ENCODE measurements at regions not wholly inside any gene's neighbourhood (a gene's known extent, or its start where the extent isn't known, plus 50 kb on each side); places are given as distances from the start of the nearest gene placed in this dataset.

DNA sequence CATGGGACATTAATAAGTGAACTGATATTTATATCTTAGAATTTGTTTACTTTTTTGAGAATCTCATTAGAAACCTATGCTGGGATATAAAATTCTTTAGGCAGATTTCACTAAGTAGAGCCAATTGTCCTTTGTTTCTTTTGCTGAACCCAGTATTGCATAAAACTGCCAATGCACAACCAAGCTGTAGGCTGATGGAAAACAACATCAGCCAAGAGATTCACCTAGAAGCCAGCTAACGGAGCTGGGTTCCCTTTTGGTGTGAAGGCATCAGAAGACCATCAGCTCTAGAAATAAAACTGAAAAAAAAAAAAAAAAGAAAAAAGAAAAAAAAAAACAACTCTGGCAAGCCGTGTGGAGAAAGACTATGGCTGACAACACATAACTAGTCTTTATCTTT, 328.2 kb upstream of the PDE3A start:
- Histone ChIP-seq H3K9ac (ENCODE audit: low read length) (no peak overlapping the region), H3K36me3 (ENCODE audit: insufficient read depth, low read length) (no peaks in the 10 kb centered on the region), H3K9me3 (ENCODE audit: low read length) (no peaks in the 10 kb centered on the region), H3K4me1 (ENCODE audit: insufficient read depth, low read length) (peaks cover 24% of the 10 kb centered on the region), H3K4me3 (ENCODE audit: low read depth in 1 of 2, low read length in 2 of 2) (no peak overlapping the region), H3K27me3 (ENCODE audit: control insufficient read depth in 1 of 2, insufficient read depth in 2 of 2, low read length in 2 of 2) (no peaks in the 10 kb centered on the region), H3K27ac (ENCODE audit: low read depth, low read length) (no peak overlapping the region)

DNA sequence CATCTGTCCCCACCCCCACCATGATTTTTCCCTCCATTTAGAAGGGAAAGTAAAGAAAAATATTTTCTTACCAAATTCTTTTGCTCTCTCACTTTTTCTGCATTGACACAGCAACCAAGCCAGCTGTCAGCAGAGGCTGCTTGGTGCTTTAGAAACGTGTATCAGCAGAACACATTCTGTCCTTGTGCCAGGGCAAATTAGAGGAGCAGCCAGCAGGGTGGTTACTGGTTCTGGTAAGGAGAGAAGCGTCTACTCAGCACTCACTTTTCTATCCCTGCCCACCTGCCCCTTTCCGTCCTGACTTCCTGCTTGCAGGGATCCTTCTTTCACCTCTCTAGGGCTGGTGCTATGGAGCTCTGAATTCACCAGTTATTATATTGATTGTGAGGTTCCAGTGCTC, 327.5 kb upstream of the PDE3A start:
- no peaks in the 10 kb centered on the region for H3K9me3 ChIP-seq (ENCODE audit: low read length)
- H3K9ac ChIP-seq (ENCODE audit: low read length): no peak overlapping the region
- H3K4me3 ChIP-seq (ENCODE audit: low read depth in 1 of 2, low read length in 2 of 2): no peak overlapping the region
- H3K27ac ChIP-seq (ENCODE audit: low read depth, low read length): no peak overlapping the region
- peaks cover 24% of the 10 kb centered on the region for H3K4me1 ChIP-seq (ENCODE audit: insufficient read depth, low read length)
- no peaks in the 10 kb centered on the region for H3K36me3 ChIP-seq (ENCODE audit: insufficient read depth, low read length)
- no peaks in the 10 kb centered on the region for H3K27me3 ChIP-seq (ENCODE audit: control insufficient read depth in 1 of 2, insufficient read depth in 2 of 2, low read length in 2 of 2)

DNA sequence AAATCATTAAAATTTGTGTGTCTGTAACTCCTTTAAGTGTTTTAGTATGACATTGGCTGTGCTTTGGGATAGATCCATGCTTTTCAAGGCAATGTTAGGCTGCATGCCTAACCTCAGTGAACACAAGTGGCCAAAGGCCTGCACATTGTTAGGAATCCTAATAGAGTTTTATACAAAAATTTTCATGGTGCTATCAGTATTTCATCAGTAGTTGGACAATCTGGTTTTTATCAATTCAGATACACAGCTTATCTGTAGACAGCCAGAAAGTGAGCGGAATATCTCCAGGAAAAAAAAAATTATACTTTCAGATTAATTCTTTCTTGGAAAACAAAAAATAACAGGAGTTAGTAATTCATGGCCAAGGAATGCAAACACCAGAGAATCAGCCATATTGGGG, 324.0 kb upstream of the PDE3A start:
- Histone ChIP-seq H3K27ac (ENCODE audit: low read depth, low read length) (no peak overlapping the region), H3K27me3 (ENCODE audit: control insufficient read depth in 1 of 2, insufficient read depth in 2 of 2, low read length in 2 of 2) (no peaks in the 10 kb centered on the region)

DNA sequence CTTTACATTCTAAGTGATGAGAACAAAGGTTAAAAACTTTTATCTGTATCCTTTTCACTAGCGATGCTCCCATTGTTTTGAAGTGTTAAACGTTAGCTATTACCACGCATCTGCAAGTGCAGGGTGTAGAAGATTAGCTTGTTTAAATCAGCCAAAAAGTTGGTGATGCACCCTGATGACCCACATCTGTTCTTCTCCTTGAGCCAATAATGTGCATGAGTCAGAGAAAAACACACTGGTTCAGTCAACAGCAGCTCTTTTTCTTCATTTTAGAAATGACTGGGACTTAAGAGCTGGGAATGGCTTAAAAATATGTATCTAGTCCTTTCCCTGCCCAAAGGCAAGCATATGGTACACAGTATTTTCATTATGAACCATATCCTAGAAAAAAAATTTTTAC, 323.5 kb upstream of the PDE3A start:
- no peaks in the 10 kb centered on the region for H3K9me3 ChIP-seq (ENCODE audit: low read length)
- H3K27me3 ChIP-seq (ENCODE audit: control insufficient read depth in 1 of 2, insufficient read depth in 2 of 2, low read length in 2 of 2): no peaks in the 10 kb centered on the region
- peaks cover 23% of the 10 kb centered on the region for H3K4me1 ChIP-seq (ENCODE audit: insufficient read depth, low read length)
- no peak overlapping the region for H3K4me3 ChIP-seq (ENCODE audit: low read depth in 1 of 2, low read length in 2 of 2)
- no peak overlapping the region for H3K9ac ChIP-seq (ENCODE audit: low read length)
- H3K36me3 ChIP-seq (ENCODE audit: insufficient read depth, low read length): no peaks in the 10 kb centered on the region
- H3K27ac ChIP-seq (ENCODE audit: low read depth, low read length): no peak overlapping the region

More for the DNA sequence above, 324.0 kb upstream of the PDE3A start:
- peaks cover 24% of the 10 kb centered on the region for H3K4me1 ChIP-seq (ENCODE audit: insufficient read depth, low read length)
- H3K4me3 ChIP-seq (ENCODE audit: low read depth in 1 of 2, low read length in 2 of 2): no peak overlapping the region
- no peaks in the 10 kb centered on the region for H3K9me3 ChIP-seq (ENCODE audit: low read length)
- no peak overlapping the region for H3K9ac ChIP-seq (ENCODE audit: low read length)
- no peaks in the 10 kb centered on the region for H3K36me3 ChIP-seq (ENCODE audit: insufficient read depth, low read length)

DNA sequence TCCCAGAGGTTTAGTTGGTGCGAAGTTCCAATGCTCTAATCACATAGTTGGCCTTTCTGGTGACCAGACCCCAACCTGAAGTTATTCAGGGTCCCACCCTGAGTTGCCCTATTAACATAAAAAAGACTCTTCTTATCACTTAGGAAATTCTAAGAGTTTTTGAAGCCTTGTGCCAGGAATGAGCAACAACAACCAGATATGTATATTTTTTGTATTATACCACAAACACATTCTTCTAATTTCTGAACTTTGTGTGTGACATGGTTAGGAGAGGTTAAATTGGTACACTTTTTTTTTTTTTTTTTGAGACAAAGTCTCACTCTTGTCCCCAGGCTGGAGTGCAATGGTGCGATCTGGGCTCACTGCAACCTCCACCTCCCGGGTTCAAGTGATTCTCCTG, 320.4 kb upstream of the PDE3A start:
- H3K27me3 ChIP-seq (ENCODE audit: control insufficient read depth in 1 of 2, insufficient read depth in 2 of 2, low read length in 2 of 2): no peaks in the 10 kb centered on the region
- peaks cover 6% of the 10 kb centered on the region for H3K4me1 ChIP-seq (ENCODE audit: insufficient read depth, low read length)
- H3K9ac ChIP-seq (ENCODE audit: low read length): no peak overlapping the region
- H3K9me3 ChIP-seq (ENCODE audit: low read length): no peaks in the 10 kb centered on the region
- no peaks in the 10 kb centered on the region for H3K36me3 ChIP-seq (ENCODE audit: insufficient read depth, low read length)
- H3K27ac ChIP-seq (ENCODE audit: low read depth, low read length): no peak overlapping the region
- no peak overlapping the region for H3K4me3 ChIP-seq (ENCODE audit: low read depth in 1 of 2, low read length in 2 of 2)

DNA sequence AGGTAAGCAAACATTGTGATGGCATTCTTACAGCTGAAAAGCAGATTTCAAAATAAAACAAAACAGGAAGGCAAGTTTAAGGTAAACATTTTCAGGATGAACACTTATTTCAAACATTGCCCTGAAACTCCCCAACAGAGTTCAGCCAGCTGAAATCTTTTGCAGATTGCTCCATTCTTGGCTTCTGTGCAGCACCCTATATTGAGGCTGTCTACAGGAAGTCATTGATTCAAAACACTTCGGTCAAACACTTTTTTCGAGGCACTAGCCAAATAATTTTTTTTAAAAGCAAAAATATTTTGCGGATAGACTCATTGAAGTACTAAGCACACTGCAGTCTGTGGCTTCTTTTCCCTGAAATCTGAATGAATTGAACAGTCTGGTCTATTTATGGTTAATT, 318.1 kb upstream of the PDE3A start:
- H3K27me3 ChIP-seq (ENCODE audit: control insufficient read depth in 1 of 2, insufficient read depth in 2 of 2, low read length in 2 of 2): no peaks in the 10 kb centered on the region
- no peak overlapping the region for H3K4me3 ChIP-seq (ENCODE audit: low read depth in 1 of 2, low read length in 2 of 2)
- no peak overlapping the region for H3K27ac ChIP-seq (ENCODE audit: low read depth, low read length)
- H3K9ac ChIP-seq (ENCODE audit: low read length): no peak overlapping the region
- H3K9me3 ChIP-seq (ENCODE audit: low read length): no peaks in the 10 kb centered on the region
- H3K4me1 ChIP-seq (ENCODE audit: insufficient read depth, low read length): no peaks in the 10 kb centered on the region
- no peaks in the 10 kb centered on the region for H3K36me3 ChIP-seq (ENCODE audit: insufficient read depth, low read length)

DNA sequence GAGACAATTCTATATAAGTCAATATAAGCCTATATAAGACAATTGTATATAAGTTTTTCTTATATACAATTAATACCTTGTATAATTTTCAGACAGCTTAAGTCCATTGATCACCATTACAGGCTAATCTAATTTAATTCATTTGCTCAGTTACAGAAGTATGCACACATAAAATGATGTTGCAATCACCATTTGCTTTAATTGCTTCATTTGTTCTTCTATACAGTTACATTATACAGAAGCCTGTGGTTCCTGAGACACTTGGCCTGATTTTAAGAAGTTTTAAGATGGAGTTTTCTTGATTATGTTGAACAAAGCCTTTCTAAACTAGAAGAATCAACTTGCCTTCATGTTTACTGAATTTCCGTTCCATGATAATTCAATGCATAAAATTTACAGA, 314.6 kb upstream of the PDE3A start:
- no peaks in the 10 kb centered on the region for H3K9me3 ChIP-seq (ENCODE audit: low read length)
- H3K27ac ChIP-seq (ENCODE audit: low read depth, low read length): no peak overlapping the region
- H3K9ac ChIP-seq (ENCODE audit: low read length): no peak overlapping the region
- H3K4me3 ChIP-seq (ENCODE audit: low read depth in 1 of 2, low read length in 2 of 2): no peak overlapping the region
- H3K36me3 ChIP-seq (ENCODE audit: insufficient read depth, low read length): no peaks in the 10 kb centered on the region
- no peaks in the 10 kb centered on the region for H3K4me1 ChIP-seq (ENCODE audit: insufficient read depth, low read length)
- H3K27me3 ChIP-seq (ENCODE audit: control insufficient read depth in 1 of 2, insufficient read depth in 2 of 2, low read length in 2 of 2): no peaks in the 10 kb centered on the region

DNA sequence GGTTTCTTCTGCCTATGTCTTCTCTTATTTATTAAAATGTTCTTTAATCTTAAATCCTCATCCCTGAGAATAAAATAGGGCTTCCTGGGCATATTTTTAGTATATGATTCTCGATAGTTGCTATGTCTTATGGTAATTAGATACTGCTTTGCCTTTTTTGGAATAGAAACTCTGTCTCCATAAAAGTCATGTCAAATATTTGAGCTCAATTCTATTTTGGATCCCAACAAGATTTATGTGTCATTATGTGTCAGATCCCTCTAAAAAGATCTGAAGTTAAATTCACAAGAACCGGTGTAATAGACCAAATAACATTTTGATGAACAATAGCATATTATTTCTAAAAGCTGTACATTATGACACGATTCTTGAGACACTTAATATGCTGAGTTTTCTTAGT, 312.5 kb upstream of the PDE3A start:
- Histone ChIP-seq H3K9me3 (ENCODE audit: low read length) (no peaks in the 10 kb centered on the region), H3K9ac (ENCODE audit: low read length) (no peak overlapping the region), H3K36me3 (ENCODE audit: insufficient read depth, low read length) (no peaks in the 10 kb centered on the region), H3K4me3 (ENCODE audit: low read depth in 1 of 2, low read length in 2 of 2) (no peak overlapping the region), H3K27me3 (ENCODE audit: control insufficient read depth in 1 of 2, insufficient read depth in 2 of 2, low read length in 2 of 2) (no peaks in the 10 kb centered on the region), H3K4me1 (ENCODE audit: insufficient read depth, low read length) (no peaks in the 10 kb centered on the region), H3K27ac (ENCODE audit: low read depth, low read length) (no peak overlapping the region)

DNA sequence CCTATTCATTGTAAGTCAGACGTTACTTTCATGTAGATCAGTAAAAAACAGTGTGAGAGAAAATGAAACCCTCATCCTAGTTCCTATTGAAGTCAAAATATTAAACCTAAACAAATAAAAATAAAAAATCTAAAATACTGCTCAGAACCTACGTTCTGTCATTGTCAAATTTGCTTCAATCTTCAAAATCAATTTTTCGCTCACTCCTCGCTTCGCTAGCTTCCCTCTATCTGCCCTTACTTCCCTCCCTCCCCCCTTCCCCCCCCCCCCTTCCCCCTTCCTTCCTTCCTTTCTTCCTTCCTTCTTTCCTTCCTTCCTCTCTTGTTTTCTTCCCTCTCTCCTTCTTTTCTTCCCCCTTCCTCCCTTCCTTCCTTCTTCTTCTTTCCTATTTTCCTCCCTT, 310.9 kb upstream of the PDE3A start:
- no peak overlapping the region for H3K9ac ChIP-seq (ENCODE audit: low read length)
- no peaks in the 10 kb centered on the region for H3K9me3 ChIP-seq (ENCODE audit: low read length)
- H3K4me1 ChIP-seq (ENCODE audit: insufficient read depth, low read length): no peaks in the 10 kb centered on the region
- no peak overlapping the region for H3K27ac ChIP-seq (ENCODE audit: low read depth, low read length)
- H3K36me3 ChIP-seq (ENCODE audit: insufficient read depth, low read length): no peaks in the 10 kb centered on the region
- no peaks in the 10 kb centered on the region for H3K27me3 ChIP-seq (ENCODE audit: control insufficient read depth in 1 of 2, insufficient read depth in 2 of 2, low read length in 2 of 2)
- no peak overlapping the region for H3K4me3 ChIP-seq (ENCODE audit: low read depth in 1 of 2, low read length in 2 of 2)

DNA sequence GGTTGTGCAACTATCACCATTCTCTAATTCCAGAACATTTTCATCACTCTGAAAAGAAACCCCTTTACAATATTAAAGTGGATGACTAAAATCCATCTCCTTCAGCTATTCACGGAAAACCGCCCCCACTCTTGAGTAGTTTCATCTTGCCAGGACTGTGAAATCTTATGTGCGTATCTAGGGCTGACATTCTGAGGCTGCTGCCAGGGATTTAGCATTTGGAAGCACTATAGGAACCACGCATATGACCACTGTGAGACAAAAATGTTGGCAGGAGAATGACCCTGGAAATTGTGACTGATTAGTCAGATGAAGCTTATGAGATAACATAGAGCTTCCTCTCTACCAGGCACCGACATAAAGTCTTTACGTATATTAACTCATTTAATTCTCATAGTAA, 305.2 kb upstream of the PDE3A start:
- no peak overlapping the region for H3K4me3 ChIP-seq (ENCODE audit: low read depth in 1 of 2, low read length in 2 of 2)
- no peaks in the 10 kb centered on the region for H3K27me3 ChIP-seq (ENCODE audit: control insufficient read depth in 1 of 2, insufficient read depth in 2 of 2, low read length in 2 of 2)
- no peaks in the 10 kb centered on the region for H3K4me1 ChIP-seq (ENCODE audit: insufficient read depth, low read length)
- no peaks in the 10 kb centered on the region for H3K9me3 ChIP-seq (ENCODE audit: low read length)
- no peaks in the 10 kb centered on the region for H3K36me3 ChIP-seq (ENCODE audit: insufficient read depth, low read length)
- H3K27ac ChIP-seq (ENCODE audit: low read depth, low read length): no peak overlapping the region
- no peak overlapping the region for H3K9ac ChIP-seq (ENCODE audit: low read length)

DNA sequence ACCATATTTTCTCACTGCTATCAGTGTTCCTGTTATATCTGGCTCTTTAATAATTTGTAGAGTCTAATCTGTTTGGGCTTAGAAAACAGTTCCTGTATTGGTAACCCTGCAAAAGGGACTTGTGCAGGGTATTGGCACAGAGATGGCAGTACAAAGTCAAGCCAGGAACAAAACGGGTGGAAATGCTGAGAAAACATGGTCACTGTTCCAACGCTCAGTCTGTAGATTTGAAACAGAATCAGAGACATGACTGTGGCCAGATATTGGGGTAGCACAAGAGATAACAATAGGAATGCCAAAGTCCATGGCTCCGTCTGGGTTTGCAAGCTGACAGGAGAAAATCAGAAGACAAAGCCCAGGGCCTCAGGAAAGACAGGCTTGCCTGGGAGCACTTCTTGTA, 290.7 kb upstream of the PDE3A start:
- H3K27ac ChIP-seq (ENCODE audit: low read depth, low read length): no peak overlapping the region
- H3K36me3 ChIP-seq (ENCODE audit: insufficient read depth, low read length): no peaks in the 10 kb centered on the region
- H3K4me1 ChIP-seq (ENCODE audit: insufficient read depth, low read length): no peaks in the 10 kb centered on the region
- no peaks in the 10 kb centered on the region for H3K9me3 ChIP-seq (ENCODE audit: low read length)
- H3K27me3 ChIP-seq (ENCODE audit: control insufficient read depth in 1 of 2, insufficient read depth in 2 of 2, low read length in 2 of 2): no peaks in the 10 kb centered on the region
- H3K9ac ChIP-seq (ENCODE audit: low read length): no peak overlapping the region
- no peak overlapping the region for H3K4me3 ChIP-seq (ENCODE audit: low read depth in 1 of 2, low read length in 2 of 2)

DNA sequence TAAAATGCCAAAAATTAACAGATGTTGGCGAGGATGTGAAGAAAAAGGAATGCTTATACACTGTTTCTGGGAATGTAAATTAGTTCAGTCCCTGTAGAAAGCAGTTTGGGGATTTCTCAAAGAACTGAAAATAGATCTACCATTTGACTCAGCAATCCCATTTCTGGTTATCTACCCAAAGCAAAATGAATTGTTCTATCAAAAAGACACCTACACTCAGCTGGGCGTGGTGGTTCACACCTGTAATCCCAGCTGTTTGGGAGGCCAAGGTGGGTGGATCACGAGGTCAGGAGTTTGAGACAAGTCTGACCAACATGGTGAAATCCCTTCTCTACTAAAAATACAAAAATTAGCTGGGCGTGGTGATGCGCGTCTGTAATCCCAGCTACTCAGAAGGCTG, 279.3 kb upstream of the PDE3A start:
- no peaks in the 10 kb centered on the region for H3K27me3 ChIP-seq (ENCODE audit: control insufficient read depth in 1 of 2, insufficient read depth in 2 of 2, low read length in 2 of 2)
- no peak overlapping the region for H3K27ac ChIP-seq (ENCODE audit: low read depth, low read length)
- no peak overlapping the region for H3K9ac ChIP-seq (ENCODE audit: low read length)
- H3K4me3 ChIP-seq (ENCODE audit: low read depth in 1 of 2, low read length in 2 of 2): no peak overlapping the region
- H3K9me3 ChIP-seq (ENCODE audit: low read length): no peaks in the 10 kb centered on the region
- H3K4me1 ChIP-seq (ENCODE audit: insufficient read depth, low read length): no peaks in the 10 kb centered on the region
- no peaks in the 10 kb centered on the region for H3K36me3 ChIP-seq (ENCODE audit: insufficient read depth, low read length)

All from muscle layer of colon (tissue), 2 donors.